HepG2 (cell line): ENCODE measurements at regions not wholly inside any gene's neighbourhood (a gene's known extent, or its start where the extent isn't known, plus 50 kb on each side); places are given as distances from the start of the nearest gene placed in this dataset.

Source experiments
- ATAC-seq: fragments of 200-7000 bp; cut with Tn5 transposase; 3 replicates; pipeline ENCODE4 v1.9.1; 2020; ENCODE audit warnings: mild to moderate bottlenecking, moderate library complexity
- BruUV-seq: library from RNA; stranded (reverse); fragments of 400-500 nt; replicated peaks from 2 replicates; lab custom pipeline; 2021; lab: Mats Ljungman, UMichigan
- CTCF ChIA-PET: fragments of 300-600 bp; formaldehyde crosslinking; extraction: SDS; loops from one replicate; lab custom pipeline; 2021; ENCODE audit warnings: low total read pairs, inconsistent platforms, low intra/inter-chr PET ratio; lab: Yijun Ruan, JAX
- POLR2A ChIA-PET: fragments of 350-600 bp; sonication (Branson Sonifier 250); formaldehyde crosslinking; loops from one replicate; lab custom pipeline; 2020; ENCODE audit warnings: antibody characterized with exemption, inconsistent platforms; lab: Yijun Ruan, JAX
- DNase-seq: peaks from one replicate; pipeline ENCODE4 v3.0.0-alpha.2; 2015; ENCODE audit warnings: low spot score
- FAIRE-seq: peaks from 3 replicates; lab custom pipeline; 2011; peaks lifted over from hg19 to GRCh38; lab: Jason Lieb, UNC
- H2AFZ ChIP-seq: one replicate; pipeline ENCODE4 v1.6.1; 2011; ENCODE audit warnings: low read length, inconsistent platforms
- H3K27ac ChIP-seq: fragments of 300-600 bp; 3 replicates; pipeline ENCODE4 v1.8.0; 2011; ENCODE audit warnings: mixed run types, mild to moderate bottlenecking, mixed read lengths, low read length, inconsistent platforms; ENCODE audit not compliant: insufficient read depth; ENCODE audit errors: extremely low read length
- H3K27me3 ChIP-seq, 2 experiments: fragments of 200-600 bp in 1 of 2; 2 replicates in 1 of 2; 3 replicates in 1 of 2; pipeline versions ENCODE4 v1.6.0 to v1.8.0; 2011; ENCODE audit warnings: low read length in 2 of 2, mild to moderate bottlenecking in 2 of 2, moderate library complexity in 2 of 2, inconsistent platforms in 1 of 2; ENCODE audit not compliant: insufficient read depth in 2 of 2, control insufficient read depth in 1 of 2
- H3K36me3 ChIP-seq, 2 experiments: fragments of 200-600 bp in 1 of 2; replicated peaks in 1 of 2; 2 replicates in 1 of 2; 3 replicates in 1 of 2; pipeline versions ENCODE4 v1.5.1 to v1.8.0; 2011; ENCODE audit warnings: low read length in 2 of 2, inconsistent platforms in 1 of 2; ENCODE audit not compliant: insufficient read depth in 2 of 2, control insufficient read depth in 1 of 2
- H3K4me1 ChIP-seq: 2 replicates; pipeline ENCODE4 v1.5.1; 2012; ENCODE audit warnings: low read length, inconsistent platforms; ENCODE audit not compliant: insufficient read depth
- H3K4me2 ChIP-seq: 2 replicates; pipeline ENCODE4 v1.6.0; 2011; ENCODE audit warnings: low read depth, low read length, inconsistent platforms
- H3K4me3 ChIP-seq, 3 experiments: fragments of 200-600 bp in 1 of 3; sonication (generic), shearing (Covaris generic) in 1 of 3; replicated peaks in 1 of 3; 2 replicates each; pipeline ENCODE4 v1.5.1; 2011 to 2016; ENCODE audit warnings: low read length in 3 of 3, inconsistent platforms in 2 of 3, low read depth in 2 of 3, mild to moderate bottlenecking in 2 of 3, control low read depth in 1 of 3, mixed read lengths in 1 of 3; ENCODE audit not compliant: insufficient read depth in 1 of 3
- H3K79me2 ChIP-seq: one replicate; pipeline ENCODE4 v1.6.1; 2011; ENCODE audit warnings: low read length, inconsistent platforms; ENCODE audit not compliant: insufficient read depth
- H3K9ac ChIP-seq: 2 replicates; pipeline ENCODE4 v1.6.0; 2011; ENCODE audit warnings: mild to moderate bottlenecking, low read depth, low read length, inconsistent platforms; ENCODE audit not compliant: insufficient read depth
- H3K9me3 ChIP-seq: 2 replicates; pipeline ENCODE4 v1.5.1; 2012; ENCODE audit warnings: mild to moderate bottlenecking, low read length
- H4K20me1 ChIP-seq: 2 replicates; pipeline ENCODE4 v1.6.0; 2011; ENCODE audit warnings: inconsistent platforms, mild to moderate bottlenecking, low read length, moderate library complexity; ENCODE audit not compliant: insufficient read depth
- NCOR1 ChIP-seq: fragments of 200-600 bp; sonication (generic); IDR thresholded peaks from 2 replicates; pipeline ENCODE4 v1.7.0; 2017; ENCODE audit warnings: antibody characterized with exemption, low read length, borderline replicate concordance
- TFAP4 ChIP-seq: sonication (generic); IDR thresholded peaks from 2 replicates; pipeline ENCODE4 v1.6.1; 2016; ENCODE audit warnings: low read depth, borderline replicate concordance
- USF2 ChIP-seq, 2 experiments: sonication (generic) in 1 of 2; formaldehyde crosslinking in 1 of 2; IDR thresholded peaks; 2 replicates each; pipeline versions ENCODE4 v1.5.1 to v1.6.1; 2011 to 2020; ENCODE audit warnings: borderline replicate concordance in 1 of 2, low read depth in 1 of 2, low read length in 1 of 2, mild to moderate bottlenecking in 1 of 2, missing genetic modification reagents in 1 of 2, moderate library complexity in 1 of 2
- ZFP82 ChIP-seq: sonication (generic); formaldehyde crosslinking; IDR thresholded peaks from 2 replicates; pipeline ENCODE4 v1.5.1; 2020; ENCODE audit warnings: mild to moderate bottlenecking, missing genetic modification reagents, borderline replicate concordance
- ZKSCAN5 ChIP-seq: sonication (generic); formaldehyde crosslinking; IDR thresholded peaks from 2 replicates; pipeline ENCODE4 v1.5.1; 2020; ENCODE audit warnings: mild to moderate bottlenecking, missing genetic modification reagents
- ZNF350 ChIP-seq: sonication (generic); formaldehyde crosslinking; IDR thresholded peaks from 2 replicates; pipeline ENCODE4 v1.4.0; 2020; ENCODE audit warnings: mild to moderate bottlenecking, low read depth, missing genetic modification reagents, borderline replicate concordance
- ZNF430 ChIP-seq: sonication (generic); formaldehyde crosslinking; IDR thresholded peaks from 2 replicates; pipeline ENCODE4 v1.9.0; 2021; ENCODE audit warnings: mild to moderate bottlenecking, missing genetic modification reagents
- ZNF616 ChIP-seq: sonication (generic); formaldehyde crosslinking; IDR thresholded peaks from 2 replicates; pipeline ENCODE4 v1.5.0; 2020; ENCODE audit warnings: low read depth, mild to moderate bottlenecking, missing genetic modification reagents
- ZNF646 ChIP-seq: sonication (generic); formaldehyde crosslinking; IDR thresholded peaks from 2 replicates; pipeline ENCODE4 v1.9.0; 2021; ENCODE audit warnings: mild to moderate bottlenecking, missing genetic modification reagents
- ZZZ3 ChIP-seq: sonication (generic); formaldehyde crosslinking; IDR thresholded peaks from 2 replicates; pipeline ENCODE4 v1.4.0; 2020; ENCODE audit warnings: missing genetic modification reagents, mild to moderate bottlenecking, borderline replicate concordance
- WGBS: methylation state at CpG from one replicate; pipeline ENCODE4 v1.1.6; 2017; ENCODE audit warnings: low lambda C conversion rate; 5-methylcytosine and 5-hydroxymethylcytosine counted together
- in situ Hi-C: cut with HindIII; loops from 2 replicates; pipeline ENCODE4 v1.10.0; 2017; ENCODE audit warnings: low pct_unique_long_range_greater_than_20kb; ENCODE audit not compliant: extremely low pct_ligation_motif_present
- intact Hi-C: fragments of 100-400 bp; cut with micrococcal nuclease; formaldehyde crosslinking; loops from one replicate; pipeline ENCODE4 v1.10.0; 2022; ENCODE audit not compliant: unreplicated experiment
- TF ChIP-seq, protein P1 (sequence below): sonication (generic); formaldehyde crosslinking; IDR thresholded peaks from 2 replicates; pipeline ENCODE4 v1.8.0; 2022; ENCODE audit warnings: mild to moderate bottlenecking, missing genetic modification reagents
- TF ChIP-seq, protein P2 (sequence below): sonication (generic); formaldehyde crosslinking; IDR thresholded peaks from 2 replicates; pipeline ENCODE4 v1.5.1; 2020; ENCODE audit warnings: mild to moderate bottlenecking, missing genetic modification reagents, borderline replicate concordance

DNA sequence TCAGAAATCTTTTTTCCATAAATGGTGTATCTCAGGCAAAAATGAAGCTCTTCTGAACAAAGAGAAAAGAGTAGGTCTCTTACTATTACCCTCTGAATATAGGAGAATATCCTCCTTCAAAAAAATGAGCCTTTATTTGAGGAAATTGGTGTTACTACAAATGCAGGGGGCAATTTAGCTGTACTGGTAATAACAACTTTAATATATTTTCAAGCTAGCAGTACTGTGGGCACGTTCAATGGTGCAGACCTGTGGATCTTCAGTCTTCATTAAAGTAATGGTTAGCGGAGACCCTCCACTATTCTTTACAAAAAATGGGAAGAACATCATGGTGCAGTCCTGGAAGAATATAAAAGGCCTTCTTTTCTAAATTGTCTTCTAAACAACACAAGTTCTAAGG is 661.3 kb downstream of the TMEM182 start:
- intact Hi-C loops, result no loop called here
- ChIA-PET CTCF (no interaction called here), POLR2A (no interaction called here)
- no peaks in the 10 kb centered on the region for H4K20me1 ChIP-seq
- no peak for DNase-seq
- H3K27me3 ChIP-seq, result no peaks in the 10 kb centered on the region
- no peak for FAIRE-seq
- no peaks in the 10 kb centered on the region for H3K36me3 ChIP-seq
- no peak overlapping the region for H3K4me2 ChIP-seq
- in situ Hi-C loops, result no loop called here
- BruUV-seq, result no TSS peak
- WGBS, result 15% methylated on average over 2 of the region's 2 CpGs
- H3K27ac ChIP-seq, result no peak overlapping the region
- no peak for ATAC-seq
- H2AFZ ChIP-seq, result no peak overlapping the region
- H3K9ac ChIP-seq, result no peak overlapping the region
- H3K4me1 ChIP-seq, result no peaks in the 10 kb centered on the region
- no peaks in the 10 kb centered on the region for H3K79me2 ChIP-seq
- no peaks in the 10 kb centered on the region for H3K9me3 ChIP-seq
- H3K4me3 ChIP-seq, result no peak overlapping the region
- TF ChIP-seq NCOR1 (no peak), ZNF430 (CRISPR knock-in tag) (no peak), ZFP82 (CRISPR knock-in tag) (no peak), ZNF616 (CRISPR knock-in tag) (no peak), ZZZ3 (CRISPR knock-in tag) (no peak), ZNF646 (CRISPR knock-in tag) (no peak), USF2 (IDR thresholded peaks at IDR 0.05; ENCODE audit: low read depth, low read length) (no peak), USF2 (CRISPR knock-in tag; IDR thresholded peaks at IDR 0.05; ENCODE audit: borderline replicate concordance) (no peak), TFAP4 (no peak), ZNF350 (no peak), ZKSCAN5 (CRISPR knock-in tag) (no peak)
- TF ChIP-seq, protein P1, sequence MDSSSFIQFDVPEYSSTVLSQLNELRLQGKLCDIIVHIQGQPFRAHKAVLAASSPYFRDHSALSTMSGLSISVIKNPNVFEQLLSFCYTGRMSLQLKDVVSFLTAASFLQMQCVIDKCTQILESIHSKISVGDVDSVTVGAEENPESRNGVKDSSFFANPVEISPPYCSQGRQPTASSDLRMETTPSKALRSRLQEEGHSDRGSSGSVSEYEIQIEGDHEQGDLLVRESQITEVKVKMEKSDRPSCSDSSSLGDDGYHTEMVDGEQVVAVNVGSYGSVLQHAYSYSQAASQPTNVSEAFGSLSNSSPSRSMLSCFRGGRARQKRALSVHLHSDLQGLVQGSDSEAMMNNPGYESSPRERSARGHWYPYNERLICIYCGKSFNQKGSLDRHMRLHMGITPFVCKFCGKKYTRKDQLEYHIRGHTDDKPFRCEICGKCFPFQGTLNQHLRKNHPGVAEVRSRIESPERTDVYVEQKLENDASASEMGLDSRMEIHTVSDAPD (CRISPR knock-in tag), result no peak
- TF ChIP-seq, protein P2, sequence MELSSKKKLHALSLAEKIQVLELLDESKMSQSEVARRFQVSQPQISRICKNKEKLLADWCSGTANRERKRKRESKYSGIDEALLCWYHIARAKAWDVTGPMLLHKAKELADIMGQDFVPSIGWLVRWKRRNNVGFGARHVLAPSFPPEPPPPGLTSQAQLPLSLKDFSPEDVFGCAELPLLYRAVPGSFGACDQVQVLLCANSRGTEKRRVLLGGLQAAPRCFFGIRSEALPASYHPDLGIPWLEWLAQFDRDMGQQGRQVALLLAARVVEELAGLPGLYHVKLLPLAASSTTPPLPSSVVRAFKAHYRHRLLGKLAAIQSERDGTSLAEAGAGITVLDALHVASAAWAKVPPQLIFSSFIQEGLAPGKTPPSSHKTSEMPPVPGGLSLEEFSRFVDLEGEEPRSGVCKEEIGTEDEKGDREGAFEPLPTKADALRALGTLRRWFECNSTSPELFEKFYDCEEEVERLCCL (CRISPR knock-in tag), result no peak
